GM12878 (cell line): ENCODE measurements at regions not wholly inside any gene's neighbourhood (a gene's known extent, or its start where the extent isn't known, plus 50 kb on each side); places are given as distances from the start of the nearest gene placed in this dataset.

Source experiments
- ATAC-seq: fragments of 200-7000 bp; cut with Tn5 transposase; 3 replicates; pipeline ENCODE4 v1.9.1; 2020; ENCODE audit warnings: mild to moderate bottlenecking, moderate library complexity
- BruUV-seq: library from RNA; stranded (reverse); fragments of 400-500 nt; replicated peaks from 2 replicates; lab custom pipeline; 2021; lab: Mats Ljungman, UMichigan
- CTCF ChIA-PET: fragments of 300-600 bp; sonication (Branson Sonifier 250); formaldehyde crosslinking; extraction: SDS; loops from one replicate; lab custom pipeline; 2021; ENCODE audit warnings: inconsistent platforms; lab: Yijun Ruan, JAX
- POLR2A ChIA-PET: fragments of 350-600 bp; formaldehyde crosslinking; extraction: SDS; loops from one replicate; lab custom pipeline; 2021; ENCODE audit warnings: inconsistent platforms; lab: Charles Lee
- RAD21 ChIA-PET: fragments of 300-600 bp; sonication (Branson Sonifier 250); formaldehyde crosslinking; loops from one replicate; lab custom pipeline; 2023; ENCODE audit warnings: antibody characterized with exemption; ENCODE audit not compliant: unreplicated experiment; lab: Charles Lee
- SMC1A ChIA-PET: fragments of 300-600 bp; sonication (Branson Sonifier 250); formaldehyde crosslinking; loops from one replicate; lab custom pipeline; 2023; ENCODE audit not compliant: unreplicated experiment, uncharacterized antibody; lab: Charles Lee
- DNase-seq: peaks from one replicate; pipeline ENCODE4 v3.0.0-alpha.2; 2011; ENCODE audit warnings: low read depth, low spot score
- FAIRE-seq: peaks from 3 replicates; lab custom pipeline; 2011; peaks lifted over from hg19 to GRCh38; lab: Jason Lieb, UNC
- H2AFZ ChIP-seq: 2 replicates; pipeline ENCODE4 v1.6.0; 2011; ENCODE audit warnings: low read depth, low read length, control low read depth; ENCODE audit not compliant: control insufficient read depth
- H3K27ac ChIP-seq: 2 replicates; pipeline ENCODE4 v1.5.1; 2011; ENCODE audit warnings: control low read depth; ENCODE audit not compliant: control insufficient read depth, insufficient read depth
- H3K27me3 ChIP-seq, 2 experiments: replicated peaks in 1 of 2; 2 replicates each; pipeline versions ENCODE4 v1.6.0 to v1.6.1; 2011; ENCODE audit warnings: low read length in 1 of 2; ENCODE audit not compliant: control insufficient read depth in 2 of 2, insufficient read depth in 2 of 2
- H3K36me3 ChIP-seq, 2 experiments: 2 replicates each; pipeline ENCODE4 v1.5.1; 2011; ENCODE audit warnings: low read length in 1 of 2; ENCODE audit not compliant: control insufficient read depth in 2 of 2, insufficient read depth in 2 of 2
- H3K4me1 ChIP-seq: 2 replicates; pipeline ENCODE4 v1.6.1; 2011; ENCODE audit warnings: mild to moderate bottlenecking, low read length, moderate library complexity, mixed read lengths; ENCODE audit not compliant: control insufficient read depth, insufficient read depth
- H3K4me2 ChIP-seq: 2 replicates; pipeline ENCODE4 v1.6.0; 2011; ENCODE audit warnings: control low read depth; ENCODE audit not compliant: control insufficient read depth, insufficient read depth
- H3K4me3 ChIP-seq: fragments of 200-600 bp; sonication (generic); 2 replicates; pipeline ENCODE4 v1.5.1; 2016
- H3K79me2 ChIP-seq: 2 replicates; pipeline ENCODE4 v1.6.0; 2011; ENCODE audit warnings: low read length; ENCODE audit not compliant: control insufficient read depth, insufficient read depth
- H3K9ac ChIP-seq: 2 replicates; pipeline ENCODE4 v1.8.0; 2011; ENCODE audit warnings: low read length, control low read depth, mixed read lengths; ENCODE audit not compliant: control insufficient read depth, insufficient read depth
- H3K9me3 ChIP-seq: replicated peaks from 3 replicates; pipeline ENCODE4 v1.5.1; 2011; ENCODE audit warnings: mild to moderate bottlenecking, low read length; ENCODE audit not compliant: control insufficient read depth, insufficient read depth
- H4K20me1 ChIP-seq: 2 replicates; pipeline ENCODE4 v1.6.0; 2011; ENCODE audit not compliant: control insufficient read depth, insufficient read depth
- BMI1 ChIP-seq: fragments of 450-650 bp; IDR thresholded peaks from 2 replicates; pipeline ENCODE4 v1.6.1; 2016; ENCODE audit warnings: mild to moderate bottlenecking, moderate library complexity, borderline replicate concordance
- CHD2 ChIP-seq: IDR thresholded peaks from 2 replicates; pipeline ENCODE4 v1.6.1; 2011; ENCODE audit warnings: low read depth, low read length, improper control_type of control experiment, borderline replicate concordance
- EGR1 ChIP-seq, 2 experiments: IDR thresholded peaks; 1 replicate in 1 of 2; 2 replicates in 1 of 2; pipeline ENCODE4 v1.6.1; 2011 to 2012; ENCODE audit warnings: low read depth in 2 of 2, low read length in 2 of 2, borderline replicate concordance in 1 of 2, mild to moderate bottlenecking in 1 of 2, moderate library complexity in 1 of 2
- LARP7 ChIP-seq: fragments of 450-650 bp; IDR thresholded peaks from 2 replicates; pipeline ENCODE4 v1.6.1; 2017; ENCODE audit warnings: mild to moderate bottlenecking
- PML ChIP-seq: IDR thresholded peaks from 2 replicates; pipeline ENCODE4 v1.6.1; 2012; ENCODE audit warnings: low read length, inconsistent platforms
- RAD51 ChIP-seq: fragments of 450-650 bp; IDR thresholded peaks from 2 replicates; pipeline ENCODE4 v1.6.1; 2016; ENCODE audit warnings: moderate library complexity, mild to moderate bottlenecking, inconsistent platforms
- SREBF2 ChIP-seq: IDR thresholded peaks from 2 replicates; pipeline ENCODE4 v1.6.1; 2012; ENCODE audit warnings: mild to moderate bottlenecking, low read length
- STAT3 ChIP-seq: IDR thresholded peaks from 2 replicates; pipeline ENCODE4 v1.6.1; 2011; ENCODE audit warnings: low read depth, low read length, improper control_type of control experiment
- TARDBP ChIP-seq: IDR thresholded peaks from 2 replicates; pipeline ENCODE4 v1.6.1; 2016; ENCODE audit warnings: borderline replicate concordance
- TCF3 ChIP-seq: IDR thresholded peaks from 2 replicates; pipeline ENCODE4 v1.6.1; 2012; ENCODE audit warnings: low read depth, mild to moderate bottlenecking, low read length, borderline replicate concordance; ENCODE audit not compliant: insufficient read depth
- WGBS: methylation state at CpG from one replicate; pipeline ENCODE4 v1.1.6; 2016; ENCODE audit warnings: low lambda C conversion rate; ENCODE audit not compliant: insufficient replicate concordance, insufficient coverage; ENCODE audit errors: missing lambda C conversion rate; 5-methylcytosine and 5-hydroxymethylcytosine counted together
- in situ Hi-C: fragments of 300-500 bp; cut with MboI; formaldehyde crosslinking; loops from 9 replicates; pipeline ENCODE4 v1.14.3; 2018; ENCODE audit warnings: mixed read lengths
- intact Hi-C: fragments of 100-400 bp; cut with micrococcal nuclease; formaldehyde crosslinking; loops from one replicate; pipeline ENCODE4 v1.14.2; 2022; ENCODE audit not compliant: unreplicated experiment
- TF ChIP-seq, protein P1 (sequence below): IDR thresholded peaks from 2 replicates; pipeline ENCODE4 v1.6.1; 2011; ENCODE audit warnings: mild to moderate bottlenecking, low read depth, low read length, moderate library complexity; ENCODE audit not compliant: insufficient replicate concordance
- TF ChIP-seq, protein P2 (sequence below): IDR thresholded peaks from 2 replicates; pipeline ENCODE4 v1.6.1; 2011; ENCODE audit warnings: borderline replicate concordance, low read depth, mild to moderate bottlenecking, moderate library complexity, low read length; ENCODE audit not compliant: insufficient read depth, poor library complexity, severe bottlenecking

DNA sequence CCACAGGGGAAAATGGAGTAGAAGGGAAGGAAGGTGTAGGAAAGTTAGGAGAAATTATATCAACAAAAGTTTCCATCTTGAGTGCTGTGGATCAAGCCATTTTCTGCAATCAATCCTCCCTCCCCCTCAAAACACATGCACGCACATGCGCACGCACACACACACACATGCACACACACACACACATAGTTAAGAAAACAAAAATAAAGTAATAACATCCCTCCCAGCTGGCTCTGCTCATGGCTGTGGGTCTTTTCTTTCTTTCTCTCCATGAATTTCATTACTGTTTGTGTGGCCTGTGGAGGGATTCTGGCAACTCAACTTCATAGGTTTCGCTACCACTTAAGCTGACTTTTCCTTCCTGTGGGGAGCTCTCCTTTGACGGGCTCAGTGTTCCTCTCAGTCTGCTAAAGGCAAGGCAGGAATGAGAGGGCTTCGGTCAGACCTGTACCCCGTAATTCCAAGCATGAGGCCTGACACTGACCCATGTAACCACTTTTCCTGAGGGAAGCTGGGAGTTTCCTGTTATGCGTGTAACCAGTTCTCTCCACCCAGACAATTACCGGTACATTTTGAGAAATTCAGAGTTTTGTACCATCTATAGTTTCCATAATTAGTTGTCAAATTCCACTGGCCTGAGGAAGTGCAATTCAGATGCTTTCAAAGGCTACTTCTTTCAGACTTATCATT is 79.8 kb downstream of the ZNF92 start:
- H4K20me1 ChIP-seq, result no peaks in the 10 kb centered on the region
- intact Hi-C loops, result no loop called here

More for the DNA sequence above, 79.8 kb downstream of the ZNF92 start:
- 21% methylated on average over 6 of the region's 9 CpGs for WGBS
- RAD21 ChIA-PET, result no interaction called here
- TF ChIP-seq TCF3, result no peak
- TF ChIP-seq STAT3, result no peak
- TF ChIP-seq, protein P1, sequence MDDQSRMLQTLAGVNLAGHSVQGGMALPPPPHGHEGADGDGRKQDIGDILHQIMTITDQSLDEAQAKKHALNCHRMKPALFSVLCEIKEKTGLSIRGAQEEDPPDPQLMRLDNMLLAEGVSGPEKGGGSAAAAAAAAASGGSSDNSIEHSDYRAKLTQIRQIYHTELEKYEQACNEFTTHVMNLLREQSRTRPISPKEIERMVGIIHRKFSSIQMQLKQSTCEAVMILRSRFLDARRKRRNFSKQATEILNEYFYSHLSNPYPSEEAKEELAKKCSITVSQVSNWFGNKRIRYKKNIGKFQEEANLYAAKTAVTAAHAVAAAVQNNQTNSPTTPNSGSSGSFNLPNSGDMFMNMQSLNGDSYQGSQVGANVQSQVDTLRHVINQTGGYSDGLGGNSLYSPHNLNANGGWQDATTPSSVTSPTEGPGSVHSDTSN, result no peak
- TF ChIP-seq SREBF2, result no peak
- TF ChIP-seq CHD2, result no peak
- TF ChIP-seq TARDBP, result no peak
- no peak for TF ChIP-seq LARP7
- TF ChIP-seq EGR1 (IDR thresholded peaks at IDR 0.05; ENCODE audit: borderline replicate concordance in 1 of 2, low read depth in 2 of 2, low read length in 2 of 2), result no peak
- no peak for TF ChIP-seq PML
- TF ChIP-seq, protein P2, sequence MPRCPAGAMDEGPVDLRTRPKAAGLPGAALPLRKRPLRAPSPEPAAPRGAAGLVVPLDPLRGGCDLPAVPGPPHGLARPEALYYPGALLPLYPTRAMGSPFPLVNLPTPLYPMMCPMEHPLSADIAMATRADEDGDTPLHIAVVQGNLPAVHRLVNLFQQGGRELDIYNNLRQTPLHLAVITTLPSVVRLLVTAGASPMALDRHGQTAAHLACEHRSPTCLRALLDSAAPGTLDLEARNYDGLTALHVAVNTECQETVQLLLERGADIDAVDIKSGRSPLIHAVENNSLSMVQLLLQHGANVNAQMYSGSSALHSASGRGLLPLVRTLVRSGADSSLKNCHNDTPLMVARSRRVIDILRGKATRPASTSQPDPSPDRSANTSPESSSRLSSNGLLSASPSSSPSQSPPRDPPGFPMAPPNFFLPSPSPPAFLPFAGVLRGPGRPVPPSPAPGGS, result no peak
- TF ChIP-seq RAD51, result no peak
- no peak for TF ChIP-seq BMI1
- FAIRE-seq (no peak), ATAC-seq (no peak), DNase-seq (no peak)
- SMC1A ChIA-PET, result no interaction called here
- Histone ChIP-seq H3K79me2 (no peaks in the 10 kb centered on the region), H3K4me3 (no peak overlapping the region), H3K9ac (no peak overlapping the region), H2AFZ (no peak overlapping the region), H3K4me1 (no peaks in the 10 kb centered on the region), H3K4me2 (no peak overlapping the region), H3K9me3 (no peaks in the 10 kb centered on the region), H3K27me3 (no peaks in the 10 kb centered on the region), H3K27ac (no peak overlapping the region), H3K36me3 (no peaks in the 10 kb centered on the region)
- in situ Hi-C loops, result no loop called here
- BruUV-seq, result no TSS peak
- POLR2A ChIA-PET, result no interaction called here
- CTCF ChIA-PET, result no interaction called here
